SHP77 treated with DMSO at 0.1 percent for 48 hours (cell line): ENCODE measurements at regions not wholly inside any gene's neighbourhood (a gene's known extent, or its start where the extent isn't known, plus 50 kb on each side); places are given as distances from the start of the nearest gene placed in this dataset.
A peak's percentile ranks its signal among the peaks of the same experiment; 100 is the strongest.

Experiments used
- DNase-seq: peaks from one replicate; lab custom pipeline; 2025; lab: John Stamatoyannopoulos, UW

DNA sequence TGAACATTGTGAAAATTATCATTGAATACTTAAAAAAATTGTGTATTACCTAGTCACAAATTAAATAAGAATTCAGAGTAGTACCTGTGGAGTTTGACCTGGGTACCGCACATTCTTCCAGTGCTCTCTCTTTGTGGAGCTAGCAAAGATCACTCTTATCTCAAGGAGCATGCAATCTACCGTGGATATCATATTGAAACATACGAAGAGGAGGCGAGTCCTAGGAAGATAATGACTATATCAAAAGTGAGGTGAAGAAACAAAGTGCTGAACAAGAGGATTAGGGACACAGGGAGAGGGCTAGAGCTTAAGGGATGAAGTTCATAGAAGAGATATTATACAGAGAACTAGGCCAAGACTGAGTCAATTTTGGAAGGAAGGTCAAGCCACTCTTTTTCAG is 55.9 kb upstream of the NR3C1 start:
- DNase-seq = no peak

DNA sequence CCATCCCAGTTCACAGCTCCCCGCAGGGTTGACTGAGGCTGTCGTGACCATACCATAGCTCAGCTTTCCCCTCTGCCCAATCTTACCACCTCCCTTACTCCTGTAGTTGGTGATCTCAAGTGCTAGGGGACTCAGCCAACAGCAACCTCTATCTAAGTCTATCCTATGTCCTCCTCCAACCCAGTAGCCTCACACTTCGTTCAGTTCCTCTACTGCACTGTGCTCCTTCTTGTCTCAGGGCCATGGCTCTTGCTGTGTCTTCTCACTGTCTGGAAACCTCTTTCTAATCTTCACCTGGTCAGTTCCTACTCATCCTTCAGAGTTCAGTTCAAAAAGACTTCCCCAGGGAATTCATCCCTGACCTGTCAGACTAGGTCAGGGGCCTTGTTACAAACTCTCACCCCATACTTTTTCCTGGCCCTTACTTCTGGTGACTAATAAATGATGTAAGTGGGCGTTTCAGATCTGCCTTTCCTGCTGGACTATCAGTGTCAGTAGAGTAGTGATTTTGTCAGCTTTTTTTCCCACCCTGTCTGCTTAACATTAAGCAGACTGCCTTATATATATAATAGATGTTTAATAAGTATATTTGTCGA is 53.6 kb upstream of the NR3C1 start:
- no peak for DNase-seq

DNA sequence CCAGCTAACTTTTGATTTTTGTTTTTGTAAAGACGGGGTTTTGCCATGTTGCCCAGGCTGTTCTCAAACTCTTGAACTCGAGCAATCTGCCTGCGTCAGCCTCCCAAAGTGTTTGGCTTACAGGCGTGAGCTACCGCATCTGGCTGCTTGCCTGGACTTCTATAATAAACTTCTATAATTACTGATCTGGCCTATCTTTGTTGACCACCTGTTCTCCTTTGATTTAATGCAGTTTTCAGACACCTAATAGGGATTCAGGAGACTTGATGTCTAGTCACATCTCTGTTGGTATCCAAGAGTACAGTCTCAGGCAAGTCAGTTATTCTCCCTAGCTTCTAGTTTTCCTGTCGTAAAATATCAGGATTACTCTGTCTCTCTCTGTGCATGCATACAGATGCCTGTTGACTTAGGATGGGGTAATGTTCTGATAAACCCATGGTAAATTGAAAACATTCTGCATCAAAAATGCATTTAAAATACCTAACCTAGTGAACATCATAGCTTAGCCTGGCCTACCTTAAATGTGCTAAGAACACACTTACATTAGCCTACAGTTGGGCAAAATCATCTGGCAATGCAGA is 51.5 kb upstream of the NR3C1 start:
- peak; percentile 44 for DNase-seq

GRCh38 chr5:143453720-143454119 is 50.2 kb upstream of the NR3C1 start:
- DNase-seq = no peak
